Glomerular visceral epithelial cell (primary cell): ENCODE measurements at regions not wholly inside any gene's neighbourhood (a gene's known extent, or its start where the extent isn't known, plus 50 kb on each side); places are given as distances from the start of the nearest gene placed in this dataset.
"Not testable (repeated sequence)": the region's sequence is repeated elsewhere in the genome, so short reads cannot be mapped to it uniquely, and the experiment has no call there.

Source experiments
- DNase-seq: peaks from one replicate; pipeline ENCODE4 v3.0.0-alpha.2; 2016; ENCODE audit errors: extremely low spot score

GRCh38 chr9:67635067-67635466 lies 223.7 kb upstream of the ANKRD20A1 start:
- not testable (repeated sequence) for DNase-seq

GRCh38 chr9:67611900-67612299 lies 246.8 kb upstream of the ANKRD20A1 start:
- DNase-seq = not testable (repeated sequence)

GRCh38 chr9:67609872-67610271 lies 248.9 kb upstream of the ANKRD20A1 start:
- DNase-seq = not testable (repeated sequence)

GRCh38 chr9:67609435-67609834 lies 249.3 kb upstream of the ANKRD20A1 start:
- DNase-seq = not testable (repeated sequence)

GRCh38 chr9:67605113-67605512 lies 253.6 kb upstream of the ANKRD20A1 start:
- not testable (repeated sequence) for DNase-seq

GRCh38 chr9:67603609-67604008 lies 255.1 kb upstream of the ANKRD20A1 start:
- DNase-seq = not testable (repeated sequence)

- DNase-seq = not testable (repeated sequence)
Observed at GRCh38 chr9:67592424-67592823, 266.3 kb upstream of the ANKRD20A1 start.

GRCh38 chr9:67555874-67556273 lies 302.9 kb upstream of the ANKRD20A1 start:
- DNase-seq = not testable (repeated sequence)

- DNase-seq = not testable (repeated sequence)
Observed at GRCh38 chr9:67550044-67550443, 308.7 kb upstream of the ANKRD20A1 start.

- DNase-seq = not testable (repeated sequence)
Observed at GRCh38 chr9:67529834-67530233, 328.9 kb upstream of the ANKRD20A1 start.

GRCh38 chr9:67516938-67517337 lies 341.8 kb upstream of the ANKRD20A1 start:
- DNase-seq = not testable (repeated sequence)

GRCh38 chr9:67514587-67514986 lies 344.1 kb upstream of the ANKRD20A1 start:
- DNase-seq = not testable (repeated sequence)

GRCh38 chr9:67503728-67504369 lies 354.9 kb upstream of the ANKRD20A1 start:
- not testable (repeated sequence) for DNase-seq

- not testable (repeated sequence) for DNase-seq
Observed at GRCh38 chr9:67492028-67492427, 366.7 kb upstream of the ANKRD20A1 start.

- DNase-seq = not testable (repeated sequence)
Observed at GRCh38 chr9:67477465-67477864, 381.3 kb upstream of the ANKRD20A1 start.

GRCh38 chr9:67470739-67471138 lies 388.0 kb upstream of the ANKRD20A1 start:
- not testable (repeated sequence) for DNase-seq

GRCh38 chr9:67468326-67468725 lies 390.4 kb upstream of the ANKRD20A1 start:
- DNase-seq = not testable (repeated sequence)

- DNase-seq = not testable (repeated sequence)
Observed at GRCh38 chr9:67461796-67462757, 396.7 kb upstream of the ANKRD20A1 start.

GRCh38 chr9:67452941-67453340 lies 405.8 kb upstream of the ANKRD20A1 start:
- DNase-seq = not testable (repeated sequence)

GRCh38 chr9:67442313-67442712 lies 416.4 kb upstream of the ANKRD20A1 start:
- DNase-seq = not testable (repeated sequence)

GRCh38 chr9:67437011-67437410 lies 421.7 kb upstream of the ANKRD20A1 start:
- DNase-seq = not testable (repeated sequence)

GRCh38 chr9:67424881-67425280 lies 432.5 kb upstream of the SPATA31A3 start:
- not testable (repeated sequence) for DNase-seq
